Caco-2 (cell line): ENCODE measurements at regions not wholly inside any gene's neighbourhood (a gene's known extent, or its start where the extent isn't known, plus 50 kb on each side); places are given as distances from the start of the nearest gene placed in this dataset.

Source experiments
- BruUV-seq: library from RNA; stranded (reverse); fragments of 400-500 nt; replicated peaks from 2 replicates; lab custom pipeline; 2021; lab: Mats Ljungman, UMichigan
- CTCF ChIA-PET: fragments of 300-600 bp; sonication (Branson Sonifier 250); formaldehyde crosslinking; loops from one replicate; lab custom pipeline; 2022; ENCODE audit warnings: antibody characterized with exemption; lab: Charles Lee
- POLR2A ChIA-PET: fragments of 300-600 bp; sonication (Branson Sonifier 250); formaldehyde crosslinking; loops from one replicate; lab custom pipeline; 2022; ENCODE audit warnings: antibody characterized with exemption; lab: Charles Lee
- DNase-seq, 2 experiments: peaks; one replicate each; pipeline versions ENCODE4 v3.0.0 to v3.0.0-alpha.2; 2020 to 2022
- H3K27me3 ChIP-seq: replicated peaks from 2 replicates; pipeline ENCODE4 v1.6.0; 2011; ENCODE audit warnings: low read length; ENCODE audit not compliant: control insufficient read depth, insufficient read depth
- H3K36me3 ChIP-seq: 2 replicates; pipeline ENCODE4 v1.5.1; 2011; ENCODE audit warnings: low read length; ENCODE audit not compliant: control insufficient read depth, insufficient read depth
- H3K4me1 ChIP-seq: fragments of 250-450 bp; sonication (Bioruptor Pico); 2 replicates; pipeline ENCODE4 v1.5.1; 2020; ENCODE audit warnings: mild to moderate bottlenecking
- H3K4me3 ChIP-seq: 2 replicates; pipeline ENCODE4 v1.5.1; 2011; ENCODE audit warnings: low read depth, mild to moderate bottlenecking, control low read depth, low read length
- H3K9me3 ChIP-seq: fragments of 250-450 bp; sonication (Bioruptor Pico); 2 replicates; pipeline ENCODE4 v1.5.1; 2020; ENCODE audit warnings: mild to moderate bottlenecking, moderate library complexity
- H3K27ac Mint-ChIP-seq: one replicate; pipeline ENCODE4 v1.8.0; 2022; ENCODE audit warnings: mixed read lengths; ENCODE audit not compliant: unreplicated experiment
- H3K27me3 Mint-ChIP-seq: one replicate; pipeline ENCODE4 v1.8.0; 2022; ENCODE audit warnings: mixed read lengths; ENCODE audit not compliant: insufficient read depth, unreplicated experiment
- H3K36me3 Mint-ChIP-seq: one replicate; pipeline ENCODE4 v1.8.0; 2022; ENCODE audit warnings: mild to moderate bottlenecking, mixed read lengths; ENCODE audit not compliant: insufficient read depth, unreplicated experiment
- H3K4me1 Mint-ChIP-seq: one replicate; pipeline ENCODE4 v1.8.0; 2022; ENCODE audit warnings: low read depth, mixed read lengths; ENCODE audit not compliant: unreplicated experiment
- H3K4me3 Mint-ChIP-seq: one replicate; pipeline ENCODE4 v1.8.0; 2022; ENCODE audit warnings: mild to moderate bottlenecking, moderate library complexity, mixed read lengths; ENCODE audit not compliant: unreplicated experiment
- H3K9me3 Mint-ChIP-seq: one replicate; pipeline ENCODE4 v1.8.0; 2022; ENCODE audit warnings: mixed read lengths; ENCODE audit not compliant: unreplicated experiment
- intact Hi-C: fragments of 100-400 bp; cut with micrococcal nuclease; formaldehyde crosslinking; loops from one replicate; pipeline ENCODE4 v1.10.0; 2022; ENCODE audit not compliant: unreplicated experiment
- TF ChIP-seq, protein P1 (sequence below), 2 experiments: fragments of 200-600 bp in 1 of 2; IDR thresholded peaks; 1 replicate in 1 of 2; 2 replicates in 1 of 2; pipeline versions ENCODE4 v1.5.1 to v1.8.0; 2011 to 2022; ENCODE audit warnings: antibody characterized with exemption in 1 of 2, control low read depth in 1 of 2, inconsistent platforms in 1 of 2, low read depth in 1 of 2, low read length in 1 of 2, mild to moderate bottlenecking in 1 of 2, moderate library complexity in 1 of 2; ENCODE audit not compliant: insufficient read depth in 1 of 2, severe bottlenecking in 1 of 2, unreplicated experiment in 1 of 2

- H3K27me3 ChIP-seq, result no peaks in the 10 kb centered on the region
- no peaks in the 10 kb centered on the region for H3K36me3 ChIP-seq
- H3K9me3 ChIP-seq, result no peaks in the 10 kb centered on the region
- Mint-ChIP-seq H3K4me1 (peaks cover 7% of the 10 kb centered on the region), H3K4me3 (no peak overlapping the region), H3K36me3 (no peaks in the 10 kb centered on the region), H3K27me3 (no peaks in the 10 kb centered on the region), H3K9me3 (no peaks in the 10 kb centered on the region), H3K27ac (no peak overlapping the region)
- peaks cover 4% of the 10 kb centered on the region; the same call in 1 of the 2 replicates for H3K4me1 ChIP-seq
- POLR2A ChIA-PET, result no interaction called here
- intact Hi-C loops, result loop anchor here (10.0 kb wide), 1 partner anchor 275 kb away; the partner anchor contains the start of gene SAMD5
- TF ChIP-seq, protein P1, sequence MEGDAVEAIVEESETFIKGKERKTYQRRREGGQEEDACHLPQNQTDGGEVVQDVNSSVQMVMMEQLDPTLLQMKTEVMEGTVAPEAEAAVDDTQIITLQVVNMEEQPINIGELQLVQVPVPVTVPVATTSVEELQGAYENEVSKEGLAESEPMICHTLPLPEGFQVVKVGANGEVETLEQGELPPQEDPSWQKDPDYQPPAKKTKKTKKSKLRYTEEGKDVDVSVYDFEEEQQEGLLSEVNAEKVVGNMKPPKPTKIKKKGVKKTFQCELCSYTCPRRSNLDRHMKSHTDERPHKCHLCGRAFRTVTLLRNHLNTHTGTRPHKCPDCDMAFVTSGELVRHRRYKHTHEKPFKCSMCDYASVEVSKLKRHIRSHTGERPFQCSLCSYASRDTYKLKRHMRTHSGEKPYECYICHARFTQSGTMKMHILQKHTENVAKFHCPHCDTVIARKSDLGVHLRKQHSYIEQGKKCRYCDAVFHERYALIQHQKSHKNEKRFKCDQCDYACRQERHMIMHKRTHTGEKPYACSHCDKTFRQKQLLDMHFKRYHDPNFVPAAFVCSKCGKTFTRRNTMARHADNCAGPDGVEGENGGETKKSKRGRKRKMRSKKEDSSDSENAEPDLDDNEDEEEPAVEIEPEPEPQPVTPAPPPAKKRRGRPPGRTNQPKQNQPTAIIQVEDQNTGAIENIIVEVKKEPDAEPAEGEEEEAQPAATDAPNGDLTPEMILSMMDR (IDR thresholded peaks at IDR 0.05; ENCODE audit: insufficient read depth in 1 of 2, low read depth in 1 of 2, low read length in 1 of 2, severe bottlenecking in 1 of 2, unreplicated experiment in 1 of 2), result no peak
- CTCF ChIA-PET, result no interaction called here
- H3K4me3 ChIP-seq, result no peak overlapping the region
- DNase-seq, result no peak
- no TSS peak for BruUV-seq
Measured at GRCh38 chr6:147779624-147780023, 271.1 kb downstream of the SAMD5 start.

- Histone ChIP-seq H3K27me3 (no peaks in the 10 kb centered on the region), H3K4me1 (no peaks in the 10 kb centered on the region), H3K4me3 (no peak overlapping the region), H3K9me3 (no peaks in the 10 kb centered on the region), H3K36me3 (no peaks in the 10 kb centered on the region)
- ChIA-PET POLR2A (no interaction called here), CTCF (no interaction called here)
- no peak overlapping the region for H3K4me3 Mint-ChIP-seq
- no peak for DNase-seq
- BruUV-seq, result no TSS peak
- intact Hi-C loops, result no loop called here
- H3K27ac Mint-ChIP-seq, result no peak overlapping the region
- H3K9me3 Mint-ChIP-seq, result no peaks in the 10 kb centered on the region
- H3K36me3 Mint-ChIP-seq, result no peaks in the 10 kb centered on the region
- H3K27me3 Mint-ChIP-seq, result no peaks in the 10 kb centered on the region
- H3K4me1 Mint-ChIP-seq, result peaks cover 3% of the 10 kb centered on the region
- TF ChIP-seq, protein P1 (IDR thresholded peaks at IDR 0.05; ENCODE audit: insufficient read depth in 1 of 2, low read depth in 1 of 2, low read length in 1 of 2, severe bottlenecking in 1 of 2, unreplicated experiment in 1 of 2), result no peak
Measured at GRCh38 chr6:147782302-147782701, 273.8 kb downstream of the SAMD5 start.

DNA sequence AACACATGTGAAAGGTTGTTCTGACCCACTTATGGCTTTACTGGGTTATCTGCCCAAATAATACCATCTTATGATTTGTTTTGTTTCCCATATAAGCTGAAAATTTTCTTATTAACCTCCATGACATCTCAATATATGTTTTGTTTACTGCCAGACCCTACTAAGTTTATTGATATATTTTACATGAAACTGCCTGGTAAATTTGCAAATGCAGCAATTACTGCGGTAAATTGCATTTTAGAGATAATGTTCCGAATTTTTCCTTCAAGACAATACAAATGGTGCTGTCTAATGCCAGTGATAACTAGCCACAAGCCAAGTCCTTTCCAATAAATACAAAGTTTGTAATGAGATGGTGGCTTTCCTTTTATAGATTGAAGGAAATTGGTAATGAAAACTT lies 275.9 kb downstream of the SAMD5 start:
- Histone ChIP-seq H3K36me3 (no peaks in the 10 kb centered on the region), H3K27me3 (no peaks in the 10 kb centered on the region), H3K9me3 (no peaks in the 10 kb centered on the region), H3K4me1 (no peaks in the 10 kb centered on the region), H3K4me3 (no peak overlapping the region)
- ChIA-PET CTCF (interaction anchor here (0.7 kb wide), 1 partner anchor 1718 kb away, joined by 3 read pairs; no protein-coding TSS in a partner anchor), POLR2A (no interaction called here)
- TF ChIP-seq, protein P1 (IDR thresholded peaks at IDR 0.05; ENCODE audit: insufficient read depth in 1 of 2, low read depth in 1 of 2, low read length in 1 of 2, severe bottlenecking in 1 of 2, unreplicated experiment in 1 of 2), result no peak
- intact Hi-C loops, result no loop called here
- H3K36me3 Mint-ChIP-seq, result no peaks in the 10 kb centered on the region
- no peaks in the 10 kb centered on the region for H3K4me1 Mint-ChIP-seq
- no peak for DNase-seq
- no peaks in the 10 kb centered on the region for H3K27me3 Mint-ChIP-seq
- BruUV-seq, result no TSS peak
- H3K9me3 Mint-ChIP-seq, result no peaks in the 10 kb centered on the region
- no peak overlapping the region for H3K27ac Mint-ChIP-seq
- no peak overlapping the region for H3K4me3 Mint-ChIP-seq
